CD4-positive, alpha-beta T cell treated with Interleukin-12 subunit alpha and Interleukin-12 subunit beta, for 1 hour (primary cell): ENCODE measurements at regions not wholly inside any gene's neighbourhood (a gene's known extent, or its start where the extent isn't known, plus 50 kb on each side); places are given as distances from the start of the nearest gene placed in this dataset.
"Not testable (repeated sequence)": the region's sequence is repeated elsewhere in the genome, so short reads cannot be mapped to it uniquely, and the experiment has no call there.

ENCODE experiments used
- DNase-seq: peaks from one replicate; pipeline ENCODE4 v3.0.0-alpha.2; 2020

DNA sequence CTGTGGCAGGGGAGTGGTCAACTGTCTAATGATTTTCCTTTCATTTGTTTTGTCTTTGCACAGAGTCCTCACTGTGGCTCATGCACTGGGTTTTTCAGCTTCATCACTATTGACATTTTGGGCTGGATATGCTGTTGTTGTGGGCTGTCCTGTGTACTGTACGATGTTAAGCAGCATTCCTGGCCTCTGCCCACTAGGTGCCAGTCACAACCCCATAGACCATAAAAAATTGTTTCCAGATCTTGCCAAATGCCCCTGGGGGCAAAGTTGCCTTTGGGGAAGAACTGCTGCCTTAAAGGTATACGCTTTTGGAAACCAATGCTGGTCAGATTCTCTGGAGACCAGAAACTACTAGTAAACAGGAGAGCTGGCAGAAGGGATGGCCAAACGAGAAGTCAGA lies 310.4 kb downstream of the SPRY2 start:
- DNase-seq = no peak

GRCh38 chr13:80029170-80029569 lies 311.8 kb downstream of the SPRY2 start:
- no peak for DNase-seq

GRCh38 chr13:80022146-80022545 lies 318.8 kb downstream of the SPRY2 start:
- no peak for DNase-seq

GRCh38 chr13:80012251-80012650 lies 328.7 kb downstream of the SPRY2 start:
- no peak for DNase-seq

DNA sequence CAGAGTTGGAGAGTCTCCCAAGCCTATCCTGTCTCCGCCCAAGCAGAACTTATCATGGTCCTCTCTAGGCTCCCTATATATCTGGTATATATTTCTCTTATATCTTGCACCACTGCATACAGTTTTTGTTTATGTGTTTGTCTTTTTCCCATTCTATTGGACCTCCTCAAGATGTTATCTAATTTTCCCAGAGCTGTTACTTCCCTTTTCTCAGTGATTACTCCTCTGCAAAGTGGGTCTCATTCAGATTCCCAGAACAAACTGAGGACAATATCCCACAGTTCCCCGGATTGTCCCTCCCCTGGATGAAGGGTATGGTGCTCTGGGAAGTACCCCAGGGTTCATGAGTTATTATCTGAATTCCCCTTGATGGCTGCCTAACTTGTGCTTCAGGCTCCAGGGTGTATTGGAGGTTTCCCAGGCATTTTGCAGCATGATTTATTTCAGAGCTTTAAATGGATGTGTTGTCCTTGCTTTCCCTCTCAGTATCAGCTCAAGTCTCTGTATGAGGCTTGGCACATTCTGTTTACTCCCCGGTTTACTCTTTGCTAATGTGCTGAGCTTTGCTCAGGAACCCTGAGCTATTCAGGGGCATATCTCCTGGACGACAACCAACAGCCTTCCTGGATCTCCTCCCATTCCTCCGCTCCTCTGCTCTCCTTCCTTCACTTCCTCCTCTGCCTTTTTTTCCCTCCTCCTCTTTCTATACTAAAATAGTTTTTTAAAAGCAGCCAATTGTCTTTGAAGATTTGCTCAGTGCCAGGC lies 329.3 kb downstream of the SPRY2 start:
- DNase-seq = no peak

GRCh38 chr13:80010846-80011245 lies 330.1 kb downstream of the SPRY2 start:
- no peak for DNase-seq

GRCh38 chr13:80010286-80010831 lies 330.6 kb downstream of the SPRY2 start:
- DNase-seq = no peak

DNA sequence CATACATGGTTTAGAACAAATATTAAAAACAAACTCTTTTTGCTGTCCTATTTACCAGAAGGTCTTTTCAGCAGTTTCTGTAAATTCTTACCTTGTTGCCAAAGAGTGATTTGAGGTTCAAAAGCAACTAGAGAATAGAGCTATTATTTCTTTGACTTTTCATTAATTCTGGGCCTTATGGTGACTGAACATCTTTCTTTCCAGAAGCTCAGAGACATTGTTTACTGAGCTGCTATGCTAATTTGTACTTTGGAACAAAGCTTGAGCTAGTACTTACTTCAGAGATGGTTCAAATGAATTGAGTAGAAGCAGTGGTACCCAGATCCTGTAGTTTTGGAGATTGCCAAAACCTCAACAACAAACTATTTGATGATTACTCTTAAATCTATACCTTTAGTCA lies 331.2 kb downstream of the SPRY2 start:
- DNase-seq = no peak

DNA sequence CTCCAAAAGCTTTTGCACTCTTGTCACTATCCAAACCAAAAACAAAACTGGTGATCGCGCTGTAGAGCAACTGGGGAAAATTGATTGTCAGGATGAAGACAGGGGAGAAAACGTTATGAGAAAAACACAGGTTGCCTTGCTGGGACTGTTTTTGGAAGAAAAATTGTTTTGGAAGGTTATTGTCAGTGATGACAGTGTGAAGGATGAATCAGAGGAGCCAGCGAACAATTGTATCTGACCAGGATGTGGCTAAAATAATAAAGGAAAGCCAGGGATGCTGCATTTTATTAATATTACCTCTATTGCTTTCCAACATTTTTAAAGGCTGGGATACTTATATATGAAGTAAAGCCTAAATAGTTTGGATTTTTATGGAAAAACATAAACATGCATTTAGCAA lies 334.0 kb downstream of the SPRY2 start:
- DNase-seq = no peak

- no peak for DNase-seq
These were observed 339.4 kb downstream of the SPRY2 start for GRCh38 chr13:80001510-80001842.

GRCh38 chr13:80000684-80001509 lies 340.0 kb downstream of the SPRY2 start:
- no peak for DNase-seq

- DNase-seq = no peak
These were observed 341.3 kb downstream of the SPRY2 start for GRCh38 chr13:79999601-80000000.

DNA sequence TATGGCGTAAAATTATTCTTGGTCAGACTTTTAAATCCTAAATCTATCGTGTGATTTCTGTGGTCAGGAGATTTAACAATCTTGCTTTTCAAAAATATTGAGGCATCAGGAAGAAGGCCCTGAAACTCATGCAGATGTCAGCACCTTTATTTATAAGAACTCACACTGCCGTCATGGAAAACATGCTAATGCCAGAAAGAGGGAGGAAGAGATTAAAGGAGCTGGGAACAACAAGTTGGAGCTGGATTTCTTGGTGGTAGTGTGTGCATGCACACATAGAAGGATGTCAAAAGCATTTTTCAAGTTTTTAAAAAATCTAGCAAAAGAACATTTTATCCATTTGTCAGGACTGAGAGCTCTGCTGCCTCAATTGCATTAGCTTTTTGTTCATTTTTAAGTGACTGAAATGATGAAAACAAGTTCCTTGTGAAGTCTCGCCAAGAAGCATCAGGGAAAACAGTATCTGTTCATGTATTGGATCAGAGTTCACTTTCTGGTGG lies 342.5 kb downstream of the SPRY2 start:
- no peak for DNase-seq

- DNase-seq = no peak
These were observed 343.7 kb downstream of the SPRY2 start for GRCh38 chr13:79997244-79997643.

GRCh38 chr13:79995334-79995733 lies 345.6 kb downstream of the SPRY2 start:
- no peak for DNase-seq

GRCh38 chr13:79992111-79992510 lies 348.8 kb downstream of the SPRY2 start:
- no peak for DNase-seq

GRCh38 chr13:79990048-79990447 lies 350.9 kb downstream of the SPRY2 start:
- DNase-seq = no peak

DNA sequence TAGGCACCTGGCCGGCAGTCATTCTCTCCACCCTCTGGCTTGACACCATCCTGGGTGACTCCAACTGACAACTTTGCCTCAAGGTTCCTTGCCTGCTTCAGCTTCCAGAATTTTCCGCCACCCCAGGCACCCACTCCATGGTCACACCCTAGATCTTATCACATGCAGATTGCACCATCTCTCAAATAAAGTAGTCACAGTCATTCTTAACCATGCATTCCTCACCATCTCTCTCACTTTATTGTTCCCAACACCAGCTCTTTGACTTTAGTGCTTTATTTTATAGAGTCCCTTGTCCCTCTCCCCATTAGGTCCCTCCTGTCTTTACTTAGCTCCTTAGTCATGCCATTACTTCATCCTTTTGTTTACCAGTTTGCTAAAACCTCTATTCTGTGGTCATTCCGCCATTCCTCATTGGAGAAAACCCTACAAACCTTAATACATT lies 351.7 kb downstream of the SPRY2 start:
- DNase-seq = no peak

DNA sequence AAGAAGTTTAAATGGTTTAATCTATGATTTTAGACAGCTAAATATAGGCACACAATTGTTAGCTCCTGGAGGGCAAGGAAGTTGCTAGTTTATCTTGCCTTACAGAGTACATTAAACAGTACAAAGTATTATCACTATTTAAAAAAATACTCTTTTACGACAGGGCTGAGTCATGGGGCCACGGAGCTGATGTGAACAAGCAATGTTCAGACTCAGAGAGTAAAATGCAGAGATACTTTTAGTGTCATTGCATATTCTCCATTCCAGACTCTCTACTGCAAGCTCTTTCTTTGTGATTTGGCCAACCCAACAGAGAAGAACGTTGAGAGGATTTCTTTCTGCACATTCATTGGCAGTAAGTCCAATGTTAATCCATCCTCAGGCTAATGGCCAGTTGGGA lies 352.4 kb downstream of the SPRY2 start:
- no peak for DNase-seq

DNA sequence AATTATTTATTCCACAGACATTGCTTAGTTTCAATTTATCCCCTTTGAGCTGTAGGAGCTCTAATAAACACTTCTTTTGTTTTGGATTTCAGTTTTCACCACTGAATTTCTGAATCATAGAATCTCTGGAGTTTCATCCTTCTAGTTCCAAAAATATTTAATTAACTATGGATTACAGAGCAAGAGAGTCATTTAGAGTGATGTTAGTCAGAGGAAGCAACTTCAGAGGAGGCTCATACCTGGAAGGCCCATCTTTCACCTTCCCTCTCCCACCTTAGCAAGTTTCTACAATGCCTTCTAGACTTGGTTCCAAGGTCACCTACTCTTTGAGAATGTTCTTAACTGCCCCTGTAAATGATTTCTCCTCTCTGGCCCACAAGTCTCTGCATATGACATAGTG lies 353.2 kb downstream of the SPRY2 start:
- no peak for DNase-seq

DNA sequence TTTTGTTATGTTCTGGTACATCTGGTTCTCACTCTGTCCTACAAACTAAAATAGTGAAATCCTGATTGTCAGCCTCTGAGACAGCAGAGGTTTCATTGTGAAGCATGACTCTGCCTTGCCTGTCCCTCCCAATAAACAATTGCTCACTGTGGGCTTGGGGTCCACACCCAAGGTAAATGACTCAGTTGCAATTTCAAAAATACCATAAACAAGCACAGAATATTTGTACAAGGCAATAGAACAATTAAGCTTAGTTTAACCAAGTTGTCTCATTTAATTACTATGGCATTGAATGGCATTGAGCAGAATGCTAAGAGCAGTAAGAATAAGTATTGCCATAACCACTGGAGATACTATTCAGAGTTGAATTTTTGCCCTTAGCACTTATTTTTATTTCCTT lies 353.6 kb downstream of the SPRY2 start:
- DNase-seq = no peak

DNA sequence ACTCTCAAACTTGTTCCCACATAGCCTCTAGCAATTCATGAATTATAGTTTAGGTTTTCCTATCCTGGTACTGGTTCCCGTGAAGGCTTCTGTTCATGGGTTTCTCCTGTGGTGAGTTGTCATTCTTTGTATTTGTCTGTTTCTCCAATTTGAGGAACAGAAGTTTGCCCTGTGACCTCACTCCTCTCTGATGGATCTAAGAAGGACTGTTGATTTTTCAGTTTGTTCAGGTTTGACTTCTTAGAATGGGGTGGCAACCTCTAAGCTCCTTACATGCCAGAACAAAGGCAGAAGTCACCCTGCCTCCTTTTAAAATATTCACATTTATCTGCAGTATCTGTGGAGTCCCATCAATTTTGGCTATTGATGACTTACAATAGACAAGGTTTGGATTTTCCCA lies 354.0 kb downstream of the SPRY2 start:
- no peak for DNase-seq

GRCh38 chr13:79974935-79975650 lies 365.8 kb downstream of the SPRY2 start:
- not testable (repeated sequence) for DNase-seq
